Ovary (tissue), 7 donors: ENCODE measurements at regions not wholly inside any gene's neighbourhood (a gene's known extent, or its start where the extent isn't known, plus 50 kb on each side); places are given as distances from the start of the nearest gene placed in this dataset.

Experiments
- DNase-seq, 5 donors: peaks; one replicate each; pipeline ENCODE4 v3.0.0-alpha.2; 2019 to 2020
- H3K27ac ChIP-seq, 2 donors: fragments of 200-600 bp; one replicate each; pipeline versions ENCODE4 v1.5.1 to v1.8.0; 2019 to 2022
- H3K27me3 ChIP-seq: fragments of 200-600 bp; one replicate; pipeline ENCODE4 v1.8.0; 2022
- H3K36me3 ChIP-seq: fragments of 200-600 bp; sonication (generic); one replicate; pipeline ENCODE4 v1.5.1; 2019
- H3K4me1 ChIP-seq: one replicate; pipeline ENCODE4 v1.8.1; 2013; ENCODE audit warnings: mild to moderate bottlenecking, moderate library complexity; ENCODE audit not compliant: insufficient read depth
- H3K4me3 ChIP-seq: fragments of 200-600 bp; sonication (generic); one replicate; pipeline ENCODE4 v1.5.1; 2017
- H3K9me3 ChIP-seq, 2 donors: fragments of 200-600 bp in 1 of 2; sonication (generic) in 1 of 2; one replicate each; pipeline versions ENCODE4 v1.5.1 to v1.8.1; 2013 to 2019; ENCODE audit warnings: mild to moderate bottlenecking in 1 of 2, moderate library complexity in 1 of 2
- CTCF ChIP-seq, 3 donors: fragments of 450-650 bp in 2 of 3; fragments of 200-600 bp in 1 of 3; IDR thresholded peaks; one replicate each; pipeline versions ENCODE4 v1.5.1 to v1.8.0; 2016 to 2022; ENCODE audit warnings: antibody characterized with exemption in 3 of 3, mild to moderate bottlenecking in 1 of 3
- EP300 ChIP-seq: sonication (generic); formaldehyde crosslinking; IDR thresholded peaks from one replicate; pipeline ENCODE4 v1.6.1; 2017; ENCODE audit warnings: antibody characterized with exemption
- POLR2A ChIP-seq: fragments of 450-650 bp; IDR thresholded peaks from one replicate; pipeline ENCODE4 v1.6.1; 2017; ENCODE audit warnings: antibody characterized with exemption, mild to moderate bottlenecking, moderate library complexity
- WGBS, 3 donors: extraction: QIAGEN DNeasy Blood & Tissue Kit in 1 of 3; methylation state at CpG; one replicate each; pipeline versions ENCODE4 v1.1.5 to v1.1.7; 2013 to 2017; 5-methylcytosine and 5-hydroxymethylcytosine counted together
- intact Hi-C, 4 donors: fragments of 100-400 bp; cut with DNase I; formaldehyde crosslinking; loops; one replicate each; pipeline versions ENCODE4 v1.11.0 to v1.15.1; 2022 to 2023
- donor health status: DM: no; HTN: no; CAD: no; lungs with moderate emphysema.
- donor health status: DM: no; HTN: no; CAD: no.
- donor health status: Bipolar disorder and iron deficiency.
- donor health status: DM: no; HTN: no; CAD: no.
- donor health status: DM: yes; HTN: yes; CAD: no.

DNA sequence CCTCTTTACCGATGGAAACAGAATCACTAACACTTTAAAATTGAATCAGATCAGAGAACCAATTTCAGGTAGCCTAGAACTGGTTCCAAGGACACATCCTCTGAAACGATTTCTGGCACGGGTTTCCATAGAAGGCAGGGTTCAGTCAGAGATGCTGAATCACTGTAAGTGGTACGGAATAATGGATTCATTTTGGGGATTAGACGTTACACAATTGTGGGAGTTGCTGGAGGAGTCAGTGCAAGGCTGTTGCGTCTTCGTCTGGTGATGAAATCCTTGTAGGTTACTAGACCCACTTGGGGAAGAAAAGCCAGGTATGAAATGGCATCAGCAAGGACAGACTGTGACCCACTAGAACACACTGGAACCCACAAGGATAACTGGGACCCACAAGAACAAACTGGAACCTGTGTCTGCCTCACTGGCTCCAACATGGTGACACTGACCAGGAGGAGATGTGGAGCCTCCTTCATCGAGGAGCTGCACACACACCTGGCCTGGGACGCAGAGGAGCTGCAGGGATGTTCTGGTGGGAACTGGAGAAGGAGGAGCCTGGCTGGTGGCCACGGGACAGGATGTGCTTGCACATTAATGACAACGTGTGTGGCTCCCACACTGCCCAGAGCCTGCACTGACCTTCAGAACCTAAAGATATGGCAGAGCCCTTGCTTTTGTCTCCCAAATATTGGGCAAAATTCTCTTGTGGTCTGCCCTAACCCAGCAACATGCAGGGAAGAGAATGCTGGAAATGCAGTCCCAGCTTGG lies 105.1 kb downstream of the TRAPPC11 start:
- Histone ChIP-seq H3K4me3 (no peak overlapping the region), H3K4me1 (no peaks in the 10 kb centered on the region), H3K27me3 (no peaks in the 10 kb centered on the region), H3K27ac (no peak overlapping the region), H3K36me3 (no peaks in the 10 kb centered on the region), H3K9me3 (no peaks in the 10 kb centered on the region)
- DNase-seq: no peak
- TF ChIP-seq CTCF (IDR thresholded peaks at IDR 0.05) (no peak), EP300 (no peak), POLR2A (no peak)
- WGBS, 3 donors: 78 to 83% (median 79%) methylated on average over 11 of the region's 11 CpGs
- intact Hi-C loops: loop anchor here in 1 of 4 donors (5.0 kb wide), 1 partner anchor 1802 kb away; no protein-coding TSS in a partner anchor

DNA sequence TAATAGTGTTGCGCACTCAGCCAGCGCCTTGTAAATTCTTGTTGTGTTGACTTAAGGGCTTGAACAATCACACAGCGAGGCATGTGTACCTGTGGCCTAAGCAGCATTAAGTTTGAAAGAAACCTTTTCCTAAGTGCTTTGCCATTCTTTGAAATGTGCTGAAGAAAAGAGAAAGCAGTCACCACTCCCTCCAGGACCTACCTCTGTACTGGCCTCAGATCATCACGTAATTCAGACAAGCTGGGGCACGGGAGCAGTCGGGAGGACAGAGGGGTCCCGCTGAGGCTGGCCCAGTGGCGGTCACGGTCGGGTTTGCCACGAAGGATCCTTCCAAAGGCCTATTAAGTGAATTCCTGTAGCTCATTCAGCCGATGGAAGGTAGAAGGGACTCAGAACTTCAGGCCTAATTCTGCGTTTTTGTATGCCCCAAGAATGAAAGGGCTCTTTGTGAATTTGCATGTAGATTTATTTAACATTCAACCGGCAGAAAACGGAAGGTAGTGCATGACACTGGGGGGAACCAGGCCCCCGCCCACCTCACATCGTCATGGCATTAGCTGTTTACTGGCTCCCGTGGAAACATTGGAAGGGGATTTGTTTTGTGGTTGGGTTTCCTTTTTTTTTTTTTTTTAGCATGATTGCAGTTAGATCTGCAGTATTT lies 106.3 kb downstream of the TRAPPC11 start:
- Histone ChIP-seq H3K4me3 (no peak overlapping the region), H3K4me1 (no peaks in the 10 kb centered on the region), H3K9me3 (no peaks in the 10 kb centered on the region), H3K27ac (no peak overlapping the region), H3K36me3 (no peaks in the 10 kb centered on the region), H3K27me3 (no peaks in the 10 kb centered on the region)
- TF ChIP-seq EP300: no peak
- intact Hi-C loops: no loop called here
- peak in 1 of 5 donors; percentile 24 for DNase-seq
- 71 to 84% (median 77%) methylated on average over 18 of the region's 18 CpGs for WGBS, 3 donors

DNA sequence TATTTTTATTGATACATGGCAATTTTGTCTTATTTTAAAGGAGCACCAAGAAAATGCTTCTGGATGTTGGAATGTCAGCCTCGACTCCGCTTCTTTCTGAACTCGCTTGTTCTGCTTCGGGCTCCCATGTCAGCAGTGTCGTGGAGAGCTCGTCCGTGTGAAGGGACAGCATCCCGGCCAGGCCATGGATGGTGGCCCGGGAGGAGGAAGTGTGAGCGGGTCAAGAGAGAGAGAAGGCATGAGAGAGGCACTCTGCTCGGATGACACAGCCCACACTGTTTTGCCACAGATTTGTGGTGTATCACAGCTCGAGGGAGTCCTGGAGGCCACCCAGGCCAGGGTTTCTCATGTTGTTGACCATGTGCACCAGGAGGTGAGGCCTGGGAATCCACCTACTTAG lies 107.0 kb downstream of the TRAPPC11 start:
- no peaks in the 10 kb centered on the region for H3K36me3 ChIP-seq
- H3K9me3 ChIP-seq: no peaks in the 10 kb centered on the region
- no peak overlapping the region for H3K4me3 ChIP-seq
- TF ChIP-seq EP300 (no peak), CTCF (IDR thresholded peaks at IDR 0.05) (no peak), POLR2A (no peak)
- no peaks in the 10 kb centered on the region for H3K4me1 ChIP-seq
- no peaks in the 10 kb centered on the region for H3K27me3 ChIP-seq
- intact Hi-C loops: no loop called here
- H3K27ac ChIP-seq: no peak overlapping the region
- DNase-seq: no peak
- 87 to 89% (median 89%) methylated on average over 12 of the region's 12 CpGs for WGBS, 3 donors

GRCh38 chr4:183770906-183771305 lies 111.8 kb downstream of the TRAPPC11 start:
- H3K9me3 ChIP-seq: peaks cover 0 to 3% of the 10 kb centered on the region in 2 donors
- intact Hi-C loops: no loop called here
- H3K36me3 ChIP-seq: no peaks in the 10 kb centered on the region
- no peak overlapping the region for H3K27ac ChIP-seq
- H3K4me1 ChIP-seq: no peaks in the 10 kb centered on the region
- TF ChIP-seq CTCF (IDR thresholded peaks at IDR 0.05) (no peak), POLR2A (no peak), EP300 (no peak)
- no peak overlapping the region for H3K4me3 ChIP-seq
- no peaks in the 10 kb centered on the region for H3K27me3 ChIP-seq
- WGBS, 3 donors: 80 to 83% (median 80%) methylated on average over 7 of the region's 7 CpGs
- DNase-seq: no peak

GRCh38 chr4:183772361-183772760 lies 113.3 kb downstream of the TRAPPC11 start:
- WGBS, 3 donors: 95 to 97% (median 95%) methylated on average over 1 of the region's 1 CpG

More at GRCh38 chr4:183772361-183772760, 113.3 kb downstream of the TRAPPC11 start:
- Histone ChIP-seq H3K4me1 (no peaks in the 10 kb centered on the region), H3K4me3 (no peak overlapping the region), H3K27ac (no peak overlapping the region), H3K27me3 (no peaks in the 10 kb centered on the region), H3K9me3 (peaks cover 0 to 3% of the 10 kb centered on the region in 2 donors), H3K36me3 (no peaks in the 10 kb centered on the region)
- TF ChIP-seq EP300 (no peak), CTCF (IDR thresholded peaks at IDR 0.05) (no peak), POLR2A (no peak)
- intact Hi-C loops: no loop called here
- DNase-seq: no peak
